H9 (cell line): ENCODE measurements at regions not wholly inside any gene's neighbourhood (a gene's known extent, or its start where the extent isn't known, plus 50 kb on each side); places are given as distances from the start of the nearest gene placed in this dataset.

ENCODE experiments used
- DNase-seq: peaks from one replicate; pipeline ENCODE4 v3.0.0-alpha.2; 2017
- H2AFZ ChIP-seq: one replicate; pipeline ENCODE4 v1.6.1; 2013; ENCODE audit warnings: mild to moderate bottlenecking, low read length, control low read depth, moderate library complexity
- H2AK5ac ChIP-seq: 2 replicates; pipeline ENCODE4 v1.6.1; 2013; ENCODE audit warnings: low read length, control low read depth, mixed read lengths; ENCODE audit not compliant: insufficient read length
- H2BK120ac ChIP-seq: one replicate; pipeline ENCODE4 v1.6.1; 2013; ENCODE audit warnings: low read depth, mild to moderate bottlenecking, low read length, control low read depth, inconsistent platforms; ENCODE audit not compliant: poor library complexity, severe bottlenecking
- H2BK12ac ChIP-seq: 2 replicates; pipeline ENCODE4 v1.6.1; 2013; ENCODE audit warnings: low read length, control low read depth, mixed read lengths, low read depth; ENCODE audit not compliant: insufficient read length
- H2BK15ac ChIP-seq: 2 replicates; pipeline ENCODE4 v1.6.1; 2013; ENCODE audit warnings: low read depth, low read length, control low read depth
- H2BK20ac ChIP-seq: one replicate; pipeline ENCODE4 v1.6.1; 2013; ENCODE audit warnings: low read depth, mild to moderate bottlenecking, low read length, control low read depth, inconsistent platforms; ENCODE audit not compliant: poor library complexity, severe bottlenecking
- H2BK5ac ChIP-seq: 2 replicates; pipeline ENCODE4 v1.6.1; 2013; ENCODE audit warnings: low read length, control low read depth, mixed read lengths; ENCODE audit not compliant: insufficient read length
- H3K14ac ChIP-seq: 2 replicates; pipeline ENCODE4 v1.6.1; 2013; ENCODE audit warnings: low read length, control low read depth; ENCODE audit not compliant: insufficient read depth
- H3K18ac ChIP-seq: 2 replicates; pipeline ENCODE4 v1.6.1; 2013; ENCODE audit warnings: low read depth, mild to moderate bottlenecking, mixed read lengths, low read length, control low read depth; ENCODE audit not compliant: insufficient read length
- H3K23ac ChIP-seq: 2 replicates; pipeline ENCODE4 v1.6.1; 2013; ENCODE audit warnings: low read length, control low read depth, mixed read lengths, low read depth; ENCODE audit not compliant: insufficient read length
- H3K23me2 ChIP-seq: 2 replicates; pipeline ENCODE4 v1.6.1; 2013; ENCODE audit warnings: low read depth, mild to moderate bottlenecking, mixed read lengths, low read length, control low read depth; ENCODE audit not compliant: insufficient read length, poor library complexity, severe bottlenecking
- H3K27ac ChIP-seq: 2 replicates; pipeline ENCODE4 v1.5.1; 2013; ENCODE audit warnings: low read length, control low read depth, mixed read lengths, low read depth; ENCODE audit not compliant: insufficient read length
- H3K27me3 ChIP-seq: 2 replicates; pipeline ENCODE4 v1.6.1; 2013; ENCODE audit warnings: low read length, control low read depth, inconsistent platforms; ENCODE audit not compliant: insufficient read depth
- H3K4ac ChIP-seq: 2 replicates; pipeline ENCODE4 v1.6.1; 2013; ENCODE audit warnings: low read depth, mild to moderate bottlenecking, control low read depth, inconsistent platforms, low read length, moderate library complexity
- H3K4me1 ChIP-seq: 2 replicates; pipeline ENCODE4 v1.6.1; 2013; ENCODE audit warnings: low read length, control low read depth, inconsistent platforms; ENCODE audit not compliant: insufficient read depth
- H3K4me2 ChIP-seq: 2 replicates; pipeline ENCODE4 v1.6.1; 2013; ENCODE audit warnings: low read length, control low read depth, mixed read lengths; ENCODE audit not compliant: insufficient read length, insufficient read depth
- H3K56ac ChIP-seq: 2 replicates; pipeline ENCODE4 v1.6.1; 2013; ENCODE audit warnings: low read depth, mild to moderate bottlenecking, mixed read lengths, low read length, control low read depth; ENCODE audit not compliant: insufficient read length
- H3K79me1 ChIP-seq: 2 replicates; pipeline ENCODE4 v1.6.1; 2013; ENCODE audit warnings: low read depth, mild to moderate bottlenecking, moderate library complexity, low read length, control low read depth, inconsistent platforms; ENCODE audit not compliant: insufficient read depth, poor library complexity, severe bottlenecking
- H3K79me2 ChIP-seq: 2 replicates; pipeline ENCODE4 v1.6.1; 2013; ENCODE audit warnings: low read length, control low read depth, inconsistent platforms; ENCODE audit not compliant: insufficient read depth
- H3K9ac ChIP-seq: 2 replicates; pipeline ENCODE4 v1.6.1; 2013; ENCODE audit warnings: low read length, control low read depth, mixed read lengths; ENCODE audit not compliant: insufficient read length; ENCODE audit errors: extremely low read depth
- H3K9me3 ChIP-seq: one replicate; pipeline ENCODE4 v1.6.1; 2013; ENCODE audit warnings: low read depth, low read length, inconsistent platforms; ENCODE audit not compliant: control insufficient read depth
- H3T11ph ChIP-seq: one replicate; pipeline ENCODE4 v1.6.1; 2013; ENCODE audit warnings: mild to moderate bottlenecking, low read length, control low read depth, inconsistent platforms
- H4K20me1 ChIP-seq: one replicate; pipeline ENCODE4 v1.6.1; 2013; ENCODE audit not compliant: control insufficient read depth, insufficient read length, insufficient read depth
- H4K5ac ChIP-seq: 2 replicates; pipeline ENCODE4 v1.6.1; 2013; ENCODE audit warnings: low read depth, mild to moderate bottlenecking, mixed read lengths, low read length, control low read depth; ENCODE audit not compliant: insufficient read length
- H4K8ac ChIP-seq: replicated peaks from 2 replicates; pipeline ENCODE4 v1.6.1; 2013; ENCODE audit warnings: low read length, control low read depth, mixed read lengths, low read depth; ENCODE audit not compliant: insufficient read length
- H4K91ac ChIP-seq: 2 replicates; pipeline ENCODE4 v1.6.1; 2013; ENCODE audit warnings: low read depth, mild to moderate bottlenecking, moderate library complexity, mixed read lengths, low read length, control low read depth; ENCODE audit not compliant: insufficient read length
- H3K27ac Mint-ChIP-seq, 3 experiments: 2 replicates in 2 of 3; 3 replicates in 1 of 3; pipeline ENCODE4 v1.8.0; 2020 to 2021; ENCODE audit warnings: mixed read lengths in 3 of 3, mild to moderate bottlenecking in 1 of 3, moderate library complexity in 1 of 3
- H3K27me3 Mint-ChIP-seq: 2 replicates; pipeline ENCODE4 v1.8.0; 2021; ENCODE audit warnings: low read depth, mild to moderate bottlenecking, moderate library complexity, mixed read lengths
- H3K36me3 Mint-ChIP-seq, 3 experiments: 2 replicates in 2 of 3; 3 replicates in 1 of 3; pipeline ENCODE4 v1.8.0; 2020 to 2021; ENCODE audit warnings: low read depth in 3 of 3, mixed read lengths in 3 of 3; ENCODE audit not compliant: insufficient read depth in 1 of 3
- H3K4me1 Mint-ChIP-seq, 2 experiments: 2 replicates each; pipeline ENCODE4 v1.8.0; 2020; ENCODE audit warnings: mixed read lengths in 2 of 2
- H3K4me3 Mint-ChIP-seq, 2 experiments: 2 replicates in 1 of 2; 3 replicates in 1 of 2; pipeline ENCODE4 v1.8.0; 2020 to 2021; ENCODE audit warnings: mild to moderate bottlenecking in 2 of 2, mixed read lengths in 2 of 2, moderate library complexity in 1 of 2
- H3K9me3 Mint-ChIP-seq, 2 experiments: 2 replicates in 1 of 2; 3 replicates in 1 of 2; pipeline ENCODE4 v1.8.0; 2020; ENCODE audit warnings: mild to moderate bottlenecking in 2 of 2, mixed read lengths in 2 of 2, moderate library complexity in 1 of 2
- CTCF ChIP-seq: fragments of 200-600 bp; sonication (generic); conservative IDR thresholded peaks from 3 replicates; pipeline ENCODE4 v1.8.0; 2021; ENCODE audit warnings: antibody characterized with exemption, mild to moderate bottlenecking
- WGBS: extraction: QIAGEN DNeasy Blood & Tissue Kit; methylation state at CpG from one replicate; pipeline ENCODE4 v1.1.7; 2013; ENCODE audit warnings: missing lambda C conversion rate, low lambda C conversion rate, mixed read lengths; ENCODE audit not compliant: insufficient read length; ENCODE audit errors: extremely low coverage; 5-methylcytosine and 5-hydroxymethylcytosine counted together

- no peak overlapping the region for H3K4me3 Mint-ChIP-seq
- Histone ChIP-seq H3K27ac (no peak overlapping the region), H3K79me2 (no peaks in the 10 kb centered on the region), H3K23ac (no peak overlapping the region), H3K14ac (no peak overlapping the region), H2AK5ac (no peak overlapping the region), H2BK20ac (no peak overlapping the region), H4K5ac (no peak overlapping the region), H4K8ac (no peak overlapping the region), H3K79me1 (no peaks in the 10 kb centered on the region), H3K4me1 (no peaks in the 10 kb centered on the region), H2BK120ac (no peak overlapping the region), H2BK15ac (no peak overlapping the region), H3K4me2 (no peak overlapping the region), H3K27me3 (no peaks in the 10 kb centered on the region), H3K9ac (no peak overlapping the region), H3T11ph (no peak overlapping the region), H2BK12ac (no peak overlapping the region), H2AFZ (no peak overlapping the region), H3K23me2 (no peaks in the 10 kb centered on the region), H3K56ac (no peak overlapping the region), H4K20me1 (no peaks in the 10 kb centered on the region), H2BK5ac (no peak overlapping the region), H3K18ac (no peak overlapping the region), H3K4ac (no peak overlapping the region), H3K9me3 (no peaks in the 10 kb centered on the region), H4K91ac (no peak overlapping the region)
- no peaks in the 10 kb centered on the region for H3K36me3 Mint-ChIP-seq
- TF ChIP-seq CTCF: no peak
- no peak overlapping the region; a peak in 1 of 7 replicates for H3K27ac Mint-ChIP-seq
- WGBS: no CpG with 5 or more reads among the region's 2 CpGs
- H3K27me3 Mint-ChIP-seq: no peaks in the 10 kb centered on the region
- DNase-seq: no peak
- H3K9me3 Mint-ChIP-seq: no peaks in the 10 kb centered on the region; a peak in 1 of 5 replicates
- peaks cover 11 to 14% of the 10 kb centered on the region in 2 experiments for H3K4me1 Mint-ChIP-seq
Measured at GRCh38 chr14:22468830-22469229, 120.2 kb downstream of the DAD1 start.
